Hepatic stellate cell (primary cell): ENCODE measurements at regions not wholly inside any gene's neighbourhood (a gene's known extent, or its start where the extent isn't known, plus 50 kb on each side); places are given as distances from the start of the nearest gene placed in this dataset.
"Not testable (repeated sequence)": the region's sequence is repeated elsewhere in the genome, so short reads cannot be mapped to it uniquely, and the experiment has no call there.

Source experiments
- DNase-seq: peaks from one replicate; pipeline ENCODE4 v3.0.0; 2011; ENCODE audit warnings: low spot score

DNA sequence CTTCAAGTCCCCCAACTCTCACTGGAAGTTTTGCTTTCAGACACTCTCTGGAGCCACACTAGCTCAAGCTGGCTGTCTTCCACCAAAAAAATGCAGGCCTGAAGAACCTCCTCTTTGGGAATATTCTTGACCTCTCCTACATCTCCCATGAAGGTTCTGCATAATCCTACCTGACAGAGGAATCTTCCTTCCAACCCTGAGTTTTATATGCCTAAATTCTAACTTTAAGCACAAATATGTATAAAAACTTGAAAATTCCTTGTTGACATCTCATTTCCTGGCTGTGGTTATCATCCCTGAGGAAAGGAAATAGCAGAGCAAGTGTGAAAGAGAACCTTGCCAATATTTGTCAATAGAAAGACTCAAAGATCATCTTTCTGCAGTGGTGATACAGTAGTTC, 249.0 kb downstream of the LPIN1 start:
- DNase-seq = peak; percentile 19

DNA sequence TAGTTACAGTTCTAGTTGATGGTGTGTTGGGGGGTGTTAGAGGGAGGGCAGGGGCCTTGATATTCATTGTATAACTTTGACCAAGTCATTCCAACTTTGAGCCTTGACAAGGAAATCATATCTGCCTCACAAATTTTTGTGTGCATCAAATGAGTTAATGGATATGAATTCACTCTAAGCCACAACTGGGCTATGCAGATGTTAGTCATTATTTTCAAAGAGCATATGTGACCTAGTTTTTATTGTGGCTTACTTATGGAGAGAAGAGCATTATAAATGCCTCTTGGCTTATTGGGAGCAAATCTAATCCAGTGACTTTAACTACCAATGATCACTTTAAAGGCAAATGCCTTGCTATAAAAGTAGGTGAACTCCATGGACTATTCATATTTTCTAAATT, 250.2 kb downstream of the LPIN1 start:
- peak; percentile 17 for DNase-seq

DNA sequence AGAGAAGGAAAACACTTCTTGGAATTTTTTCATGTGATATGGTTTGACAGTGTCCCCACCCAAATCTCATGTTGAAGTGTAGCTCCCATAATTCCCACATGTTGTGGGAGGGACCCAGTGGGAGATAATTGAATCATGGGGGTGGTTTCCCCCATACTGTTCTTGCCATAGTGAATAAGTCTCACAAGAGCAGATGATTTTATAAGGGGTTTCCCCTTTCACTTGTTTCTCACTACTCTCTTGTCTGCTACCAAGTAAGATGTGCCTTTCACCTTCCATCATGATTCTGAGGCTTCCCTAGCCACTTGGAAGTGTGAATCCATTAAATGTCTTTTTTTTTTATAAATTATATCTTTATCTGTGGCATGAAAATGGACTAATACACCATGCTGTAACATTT, 250.7 kb downstream of the LPIN1 start:
- DNase-seq = no peak

DNA sequence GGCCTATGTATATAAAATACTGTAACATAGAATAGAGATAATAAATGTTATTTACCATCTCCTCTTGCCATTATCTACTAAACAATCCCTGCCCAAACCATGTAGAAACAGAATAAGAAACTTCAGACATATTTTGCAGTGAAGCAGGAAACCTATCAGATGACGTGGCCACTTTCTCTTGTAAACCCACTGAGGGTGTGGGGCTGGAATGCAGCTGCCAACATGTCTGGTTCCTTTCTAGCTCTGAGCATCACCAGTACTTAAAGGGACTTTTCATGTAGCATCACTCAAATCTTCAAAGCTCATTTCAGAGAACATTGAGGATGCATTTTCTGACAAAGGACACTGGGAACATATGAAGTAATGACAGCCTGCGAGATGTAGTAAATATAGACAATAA, 251.8 kb downstream of the LPIN1 start:
- DNase-seq = peak; percentile 17

DNA sequence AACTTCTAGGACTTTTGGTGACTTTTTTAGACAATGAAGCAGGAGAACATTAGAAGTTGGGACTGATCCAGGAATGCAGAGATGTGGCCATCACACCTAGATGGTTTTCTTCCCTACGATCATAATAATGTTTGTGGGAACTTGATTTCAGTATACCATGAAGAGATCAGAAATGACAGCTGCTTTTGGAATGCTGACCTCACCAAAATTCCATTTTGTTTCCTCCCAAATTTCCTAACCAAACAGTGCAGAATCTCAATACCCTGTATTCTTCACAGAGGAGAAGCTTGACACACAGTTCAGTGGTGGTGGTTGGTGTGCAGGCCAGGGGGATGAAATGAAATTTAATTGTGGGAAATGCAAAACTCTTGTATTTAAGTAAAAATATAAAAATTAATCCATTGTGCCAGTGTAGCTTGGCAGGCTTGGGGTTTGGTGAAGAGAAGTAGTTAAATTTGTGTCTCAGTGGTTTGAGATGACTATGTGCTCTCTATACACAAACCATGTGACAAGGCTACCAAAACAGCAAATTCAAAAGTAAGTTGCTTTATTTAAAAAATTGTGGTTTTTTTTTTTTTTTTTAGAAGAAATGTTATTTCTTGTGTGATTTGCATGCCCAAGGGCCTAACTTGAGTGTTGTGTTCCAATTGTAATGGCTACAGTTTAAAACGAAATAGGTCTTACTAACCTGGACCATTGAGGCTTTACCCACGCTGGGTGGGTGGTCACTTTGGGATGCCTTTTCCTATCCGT, 252.4 kb downstream of the LPIN1 start:
- no peak for DNase-seq

DNA sequence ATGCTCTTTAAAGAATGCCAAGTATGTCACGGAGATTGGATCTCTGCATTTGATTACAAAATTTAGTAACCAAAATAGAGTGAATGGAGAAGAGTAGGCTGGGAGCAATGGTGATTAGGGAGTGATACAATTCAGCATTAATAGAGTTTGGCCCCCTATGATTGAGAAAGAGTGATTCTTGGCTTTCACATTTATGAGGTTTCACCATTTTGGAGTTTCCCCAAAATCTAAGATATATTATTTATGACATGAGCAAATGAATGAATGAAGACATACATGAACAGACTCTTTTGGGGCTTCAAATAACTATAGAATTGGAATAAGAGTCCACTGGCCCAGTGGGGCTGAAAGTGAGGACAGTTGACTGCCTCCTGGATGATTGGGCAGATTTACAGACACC, 255.2 kb downstream of the LPIN1 start:
- no peak for DNase-seq

DNA sequence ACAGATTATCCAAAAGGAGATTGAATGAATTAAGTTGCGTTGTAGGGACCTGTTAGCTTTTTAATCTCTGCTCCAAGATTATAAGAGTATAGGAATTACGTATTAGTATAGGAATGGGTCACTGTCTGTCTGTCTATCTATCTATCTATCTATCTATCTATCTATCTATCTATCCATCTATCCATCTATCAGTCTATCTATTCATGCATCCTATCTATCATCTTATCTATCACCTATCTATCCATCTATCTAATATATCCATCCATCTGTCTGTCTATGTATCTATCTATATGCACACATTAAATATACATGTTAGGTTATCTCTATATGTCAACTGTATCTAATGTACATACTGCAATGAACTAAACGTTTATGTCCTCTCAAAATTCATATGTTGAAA, 255.8 kb downstream of the LPIN1 start:
- no peak for DNase-seq

DNA sequence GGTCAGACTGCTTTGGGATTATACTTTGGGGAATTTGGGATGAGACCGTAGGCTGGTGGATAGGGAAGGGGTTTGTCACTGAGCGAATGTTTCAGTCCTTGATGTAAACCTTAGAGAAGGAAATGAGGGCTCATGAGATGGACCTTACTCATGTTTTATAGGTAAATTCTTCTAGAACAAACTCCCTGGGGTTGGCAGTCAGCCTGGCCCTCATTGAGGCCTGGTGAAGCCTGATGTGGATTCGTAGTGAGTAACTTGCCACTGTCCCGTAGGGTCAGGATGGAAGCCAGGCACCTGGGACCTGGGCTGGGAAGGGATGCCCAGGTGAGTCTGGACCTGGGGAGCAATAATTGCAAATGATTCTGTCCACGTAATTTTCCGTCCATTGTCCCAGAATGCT, 258.3 kb downstream of the LPIN1 start:
- no peak for DNase-seq

DNA sequence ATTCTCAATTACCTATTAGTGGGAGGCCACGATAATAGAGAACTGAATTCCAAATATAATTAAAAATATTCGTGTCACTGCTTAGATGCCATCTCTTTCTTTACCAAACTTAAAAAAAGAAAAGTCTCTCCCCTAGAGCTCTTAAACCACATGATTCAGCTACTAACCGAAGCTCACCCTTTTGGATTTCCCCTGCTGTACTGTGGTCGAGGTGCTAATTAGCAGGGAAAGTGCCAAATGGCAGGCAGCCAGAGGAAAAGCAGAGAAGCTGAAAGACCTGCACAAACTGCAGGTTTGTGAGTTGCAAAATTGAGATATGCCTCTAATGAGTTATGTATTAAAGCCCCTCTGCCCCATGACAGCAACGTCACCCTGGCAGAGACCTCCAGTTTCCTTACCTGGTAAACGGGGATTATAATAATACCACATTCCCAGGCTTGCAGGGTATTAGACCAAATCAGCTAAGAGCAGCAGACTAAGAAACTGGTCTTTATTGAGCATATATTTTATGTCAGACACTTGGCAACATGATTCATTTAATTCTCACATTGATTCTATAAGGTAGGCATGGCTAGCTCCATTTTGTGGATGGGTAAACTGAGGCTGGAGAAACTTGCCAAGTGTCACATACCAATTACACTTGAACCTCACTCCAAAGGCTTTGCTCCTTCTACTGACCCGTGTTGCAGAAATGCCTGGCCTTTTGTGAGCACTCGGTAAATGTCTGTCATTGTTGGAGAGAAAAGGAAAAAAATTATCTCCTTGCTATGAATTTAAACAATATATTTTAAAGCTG, 259.7 kb downstream of the LPIN1 start:
- DNase-seq = no peak

DNA sequence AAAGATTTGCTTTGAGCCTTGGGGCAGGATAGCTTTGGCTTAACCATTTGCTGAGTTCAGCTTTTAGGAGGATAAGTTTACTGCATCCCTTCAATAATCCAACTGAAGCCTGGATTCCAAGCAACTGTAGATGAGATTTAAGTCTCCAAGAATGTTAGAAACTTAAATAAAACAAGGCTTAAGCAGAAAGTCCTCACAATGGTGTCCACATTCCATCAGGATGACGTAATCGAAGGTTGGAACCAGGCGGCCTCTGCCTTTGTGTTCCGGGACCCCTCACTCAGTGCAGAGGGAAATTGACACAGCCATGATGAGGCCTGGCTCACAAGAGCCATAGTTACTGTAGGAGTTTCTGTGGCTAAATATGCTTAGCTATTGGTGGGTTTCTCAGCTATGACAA, 260.4 kb downstream of the LPIN1 start:
- no peak for DNase-seq

DNA sequence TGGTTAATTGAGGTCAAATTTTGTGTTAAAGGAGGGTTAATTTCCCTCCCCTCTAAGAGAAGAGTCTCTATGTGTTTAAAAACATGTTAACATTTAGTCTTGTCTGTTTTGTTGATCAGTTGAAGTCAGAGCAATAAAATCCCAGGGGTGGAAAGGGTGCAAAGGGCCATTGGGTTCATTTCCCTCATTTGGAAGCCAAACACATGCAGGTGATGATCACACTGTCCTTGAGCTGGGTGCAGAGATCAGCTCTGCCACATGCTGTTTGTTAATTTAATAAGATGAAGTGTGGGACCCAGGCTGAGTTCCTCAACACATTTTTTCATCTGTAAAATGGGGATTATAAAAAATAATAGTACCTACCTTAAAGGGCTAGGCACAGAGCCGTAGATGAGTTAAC, 260.9 kb downstream of the LPIN1 start:
- no peak for DNase-seq

DNA sequence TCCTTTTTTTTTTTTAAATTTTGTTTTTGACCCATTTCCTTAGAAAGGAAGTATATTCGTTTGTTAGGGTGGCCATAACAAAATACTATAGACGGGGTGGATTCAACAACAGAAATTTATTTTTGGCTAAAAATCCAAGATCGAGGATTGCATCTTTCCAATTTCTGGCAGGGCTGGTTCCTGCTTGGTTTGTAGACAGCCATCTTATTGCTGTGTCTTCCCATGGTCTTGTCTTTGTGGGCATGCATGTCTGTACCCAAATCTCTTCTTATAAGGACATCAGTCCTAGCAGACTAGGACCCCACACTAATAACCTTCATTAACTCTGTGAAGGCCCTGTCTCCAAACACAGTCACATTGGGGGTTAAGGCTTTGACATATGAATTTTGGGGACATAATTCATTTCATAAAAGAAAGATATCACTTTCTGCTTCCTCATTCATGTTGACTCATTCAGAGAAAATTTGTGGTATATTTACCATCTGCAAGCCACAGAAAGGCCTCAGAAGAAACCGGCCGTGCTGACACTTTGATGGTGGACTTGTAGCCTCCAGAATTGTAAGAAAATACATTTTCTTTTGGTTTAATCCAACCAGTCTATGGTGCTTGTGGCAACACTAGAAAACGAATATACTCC, 262.1 kb downstream of the LPIN1 start:
- DNase-seq = no peak

DNA sequence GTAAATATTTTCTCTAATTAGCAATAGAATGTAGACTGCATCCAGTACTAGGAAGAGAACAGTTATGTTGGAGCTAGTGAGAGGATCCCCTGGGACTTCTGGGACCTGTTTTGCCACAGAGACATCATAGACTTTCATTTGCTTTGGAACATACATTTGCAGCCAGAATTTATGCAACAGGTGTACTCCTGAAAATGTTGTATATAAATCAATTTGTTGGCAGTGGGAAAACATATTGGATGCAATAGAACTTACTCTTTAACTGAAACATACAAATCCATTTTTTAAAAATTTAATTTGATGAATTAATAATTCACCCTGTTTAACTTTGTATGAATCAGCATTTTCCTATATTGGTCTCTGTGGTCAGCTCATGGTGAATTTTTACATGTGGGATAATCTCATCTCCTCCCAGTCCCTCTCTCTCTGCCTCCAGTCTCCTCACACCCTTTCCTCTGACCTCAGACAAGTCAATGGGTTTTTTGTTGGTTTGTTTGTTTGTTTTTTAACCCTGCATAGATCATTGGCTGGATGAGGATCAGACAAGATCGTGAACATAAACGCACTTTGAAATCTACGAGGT, 263.0 kb downstream of the LPIN1 start:
- no peak for DNase-seq

DNA sequence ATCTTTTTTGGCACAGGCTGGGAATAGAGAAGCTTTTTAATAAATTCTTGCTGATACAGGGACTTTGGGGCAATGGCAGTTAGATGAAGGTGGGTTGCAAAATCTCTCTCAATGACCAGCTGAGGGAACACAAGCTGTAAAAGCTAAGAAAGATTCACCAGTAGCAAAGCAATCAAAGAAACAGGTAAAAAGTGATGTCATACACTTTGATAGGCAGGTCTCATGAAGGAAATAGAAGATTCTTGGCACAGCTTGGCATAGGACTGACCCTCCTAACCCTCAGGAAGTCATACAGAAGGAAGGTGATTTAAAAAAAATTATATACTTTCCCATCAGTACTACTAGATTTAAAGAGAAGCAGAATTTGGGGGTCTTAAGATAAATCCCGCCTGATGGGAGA, 263.6 kb downstream of the LPIN1 start:
- DNase-seq = no peak

DNA sequence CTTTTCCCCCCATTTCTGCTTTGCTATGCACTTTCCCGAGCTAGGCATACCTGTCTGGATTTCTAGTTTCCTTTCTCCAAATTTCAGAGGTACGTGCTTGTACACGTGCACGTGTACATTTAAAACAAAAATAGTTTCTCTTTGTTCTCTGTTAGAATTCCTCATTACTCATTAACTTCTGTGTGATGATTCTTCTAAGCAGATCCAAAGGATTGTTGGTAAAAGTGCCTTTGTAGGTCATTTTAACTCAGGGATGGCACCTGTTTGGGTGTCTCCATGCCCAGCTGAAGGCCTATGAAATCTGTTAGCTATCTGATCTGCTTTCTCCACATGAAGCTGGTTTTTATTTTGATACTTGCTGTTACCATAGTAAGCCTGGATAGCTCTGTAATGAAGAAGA, 264.3 kb downstream of the LPIN1 start:
- DNase-seq = no peak

DNA sequence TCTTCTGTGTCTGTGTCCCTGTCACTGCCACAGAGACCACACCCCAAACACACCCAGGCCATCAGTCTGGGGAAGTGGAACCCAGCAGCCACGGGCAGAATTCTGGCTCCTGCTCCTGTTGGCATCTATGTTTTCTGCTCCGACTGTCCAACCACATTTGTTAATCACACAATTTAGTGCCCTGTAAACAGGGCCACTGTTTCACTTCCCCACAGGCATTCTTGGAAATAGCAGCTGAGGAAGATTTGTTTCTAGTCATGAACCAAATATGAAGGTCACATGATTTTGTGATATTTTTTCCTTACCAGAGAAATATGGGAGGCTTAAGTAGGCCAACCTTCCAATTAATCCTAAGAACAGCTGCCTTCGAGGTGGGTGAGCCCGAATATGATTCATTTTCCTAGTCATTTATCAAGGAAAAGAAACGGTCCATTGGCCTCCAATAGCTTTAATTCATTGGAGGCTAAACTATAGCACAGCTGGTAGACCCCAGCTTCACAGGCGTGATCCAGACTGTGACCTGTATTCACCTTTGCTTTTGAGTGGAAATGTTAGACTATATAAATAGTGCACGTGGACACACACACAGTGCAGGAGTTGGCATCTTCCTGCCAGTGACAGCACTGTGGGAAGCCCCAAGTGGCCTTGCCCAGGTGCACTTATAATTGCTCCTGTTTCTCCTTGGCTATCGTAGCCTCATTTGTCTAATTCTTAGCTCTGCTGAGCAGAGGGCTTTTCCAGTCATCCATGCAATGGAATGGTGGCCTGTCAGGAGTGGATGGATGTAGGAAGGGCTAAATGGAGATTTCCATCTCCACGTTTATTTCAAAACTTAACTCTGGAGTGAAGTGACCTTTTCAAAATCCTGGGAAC, 267.9 kb downstream of the LPIN1 start:
- DNase-seq = peak; percentile 26

DNA sequence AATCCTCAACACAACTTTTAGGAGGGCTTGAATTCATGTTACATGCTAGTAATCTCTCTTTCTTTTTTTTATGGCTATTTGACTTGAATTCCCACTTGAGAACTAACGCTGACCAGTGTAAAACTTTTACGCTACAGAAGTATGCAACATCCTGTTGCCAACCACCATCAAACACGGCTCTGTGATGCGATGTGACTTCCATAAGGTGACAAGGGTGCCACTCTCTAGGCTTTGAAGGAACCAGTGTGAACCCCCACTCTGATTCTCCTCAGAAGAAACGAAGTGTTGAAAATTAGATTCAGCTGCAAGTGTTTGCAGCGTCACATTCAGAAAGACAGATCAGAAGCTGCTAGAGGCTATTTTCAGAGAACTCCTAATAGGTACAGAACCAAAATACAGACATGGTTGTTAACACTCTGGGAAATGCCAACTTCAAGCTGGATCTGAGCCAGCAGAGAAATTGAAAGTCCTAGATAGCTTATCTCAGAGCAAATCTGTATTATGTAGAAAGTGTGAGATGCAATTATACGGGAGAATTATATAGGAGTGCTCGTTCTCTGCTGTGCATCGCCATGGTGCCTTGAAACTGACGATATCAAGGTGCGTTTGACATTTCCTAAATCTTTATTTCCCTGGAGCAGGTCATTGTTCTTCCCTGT, 271.2 kb downstream of the LPIN1 start:
- DNase-seq = no peak

DNA sequence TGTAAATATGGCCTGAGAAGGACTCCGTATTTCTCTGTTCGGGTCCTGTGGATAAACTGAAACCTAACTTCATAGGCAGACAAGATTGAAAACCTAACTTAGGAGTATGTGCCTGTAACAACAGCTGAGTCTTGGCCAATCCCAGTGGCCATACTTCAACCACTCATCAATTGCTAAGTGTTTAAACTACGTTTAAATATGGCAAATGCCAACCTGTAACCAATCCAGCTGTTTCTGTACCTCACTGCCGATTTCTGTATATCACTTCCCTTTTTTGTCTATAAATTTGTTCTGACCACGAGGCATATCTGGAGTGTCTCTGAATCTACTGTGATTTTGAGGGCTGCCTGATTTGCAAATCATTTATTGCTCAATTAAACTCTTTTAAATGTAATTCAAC, 272.3 kb downstream of the LPIN1 start:
- DNase-seq = not testable (repeated sequence)

DNA sequence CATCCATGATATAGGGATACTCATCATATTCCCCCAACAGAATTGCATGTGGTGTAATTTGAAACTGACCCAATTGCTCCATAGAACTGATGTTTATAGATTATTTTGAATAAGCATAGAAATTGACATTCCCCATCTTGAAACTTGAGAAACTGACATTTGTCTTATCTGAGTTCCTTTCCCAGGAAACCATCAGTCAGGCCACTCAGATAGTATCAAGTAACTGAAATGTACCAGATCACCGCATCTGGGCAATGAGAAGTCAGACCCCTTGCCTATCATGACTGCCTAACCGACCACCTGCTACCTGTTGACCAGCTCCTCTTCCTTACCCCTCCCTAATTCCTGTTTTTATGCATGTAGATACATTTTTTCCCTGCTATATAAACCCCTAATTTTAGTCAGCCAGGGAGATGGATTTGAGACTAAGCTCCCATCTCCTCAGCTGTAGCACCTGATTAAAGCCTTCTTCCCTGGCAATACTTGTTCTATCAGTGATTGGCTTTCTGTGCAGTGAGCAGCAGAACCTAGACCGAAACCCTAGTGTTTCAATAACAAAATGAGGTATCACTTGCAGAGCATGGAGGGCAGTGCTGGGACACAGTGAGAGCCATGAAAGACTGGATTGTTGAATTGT, 274.5 kb downstream of the LPIN1 start:
- no peak for DNase-seq

DNA sequence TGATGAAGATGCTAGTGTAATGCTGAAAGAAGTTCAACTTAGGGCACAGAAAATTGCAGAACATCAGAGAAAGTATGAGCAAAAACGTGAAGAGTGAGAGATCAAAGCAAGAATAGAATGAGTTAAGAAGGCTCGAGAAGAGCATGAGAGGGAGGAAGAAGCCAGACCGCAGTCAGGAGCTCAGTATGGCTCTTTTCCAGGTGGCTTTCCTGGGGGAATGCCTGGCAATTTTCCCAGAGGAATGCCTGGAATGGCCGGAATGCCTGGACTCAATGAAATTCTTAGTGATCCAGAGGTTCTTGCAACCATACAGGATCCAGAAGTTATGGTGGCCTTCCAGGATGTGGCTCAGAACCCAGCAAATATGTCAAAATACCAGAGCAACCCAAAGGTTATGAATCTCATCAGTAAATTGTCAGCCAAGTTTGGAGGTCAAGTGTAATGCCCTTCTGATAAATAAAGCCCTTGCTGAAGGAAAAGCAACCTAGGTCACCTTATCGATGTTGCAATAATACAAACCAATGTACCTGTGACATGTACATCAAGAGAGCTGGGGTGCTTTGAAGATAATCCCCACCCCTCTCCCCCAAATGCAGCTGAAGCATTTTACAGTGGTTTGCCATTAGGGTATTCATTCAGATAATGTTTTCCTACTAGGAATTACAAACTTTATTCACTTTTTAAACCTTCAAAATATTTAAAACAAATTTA, 277.9 kb downstream of the LPIN1 start:
- peak; percentile 27 for DNase-seq
